GM18909 (cell line): ENCODE measurements at regions not wholly inside any gene's neighbourhood (a gene's known extent, or its start where the extent isn't known, plus 50 kb on each side); places are given as distances from the start of the nearest gene placed in this dataset.
"Not testable (repeated sequence)": the region's sequence is repeated elsewhere in the genome, so short reads cannot be mapped to it uniquely, and the experiment has no call there.

Experiments used
- ATAC-seq: cut with Tn5 transposase; IDR thresholded peaks from one replicate; pipeline ENCODE4 v1.9.1; 2021; ENCODE audit warnings: mild to moderate bottlenecking; ENCODE audit not compliant: unreplicated experiment, poor library complexity

- no peak for ATAC-seq
These were observed 95.8 kb upstream of the TBCA start for GRCh38 chr5:77871946-77872345.

GRCh38 chr5:77871016-77871415 is 94.9 kb upstream of the TBCA start:
- no peak for ATAC-seq

GRCh38 chr5:77869116-77869798 is 93.1 kb upstream of the TBCA start:
- no peak for ATAC-seq

GRCh38 chr5:77867914-77868313 is 91.8 kb upstream of the TBCA start:
- ATAC-seq, result no peak

- ATAC-seq, result no peak
These were observed 91.1 kb upstream of the TBCA start for GRCh38 chr5:77867194-77867691.

GRCh38 chr5:77866198-77866597 is 90.1 kb upstream of the TBCA start:
- ATAC-seq, result no peak

GRCh38 chr5:77864997-77865396 is 88.9 kb upstream of the TBCA start:
- no peak for ATAC-seq

GRCh38 chr5:77863181-77863580 is 87.0 kb upstream of the TBCA start:
- no peak for ATAC-seq

- ATAC-seq, result no peak
These were observed 85.4 kb upstream of the TBCA start for GRCh38 chr5:77861576-77861975.

GRCh38 chr5:77859306-77859705 is 83.2 kb upstream of the TBCA start:
- ATAC-seq, result no peak

GRCh38 chr5:77858678-77859077 is 82.5 kb upstream of the TBCA start:
- ATAC-seq, result not testable (repeated sequence)

GRCh38 chr5:77855369-77855768 is 79.2 kb upstream of the TBCA start:
- ATAC-seq, result no peak

- ATAC-seq, result no peak
These were observed 77.3 kb upstream of the TBCA start for GRCh38 chr5:77853353-77853907.

- ATAC-seq, result peak; percentile 71
These were observed 76.6 kb upstream of the TBCA start for GRCh38 chr5:77852514-77853352.

GRCh38 chr5:77852068-77852513 is 76.0 kb upstream of the TBCA start:
- ATAC-seq, result no peak

- no peak for ATAC-seq
These were observed 75.3 kb upstream of the TBCA start for GRCh38 chr5:77851176-77852067.

- ATAC-seq, result no peak
These were observed 74.5 kb upstream of the TBCA start for GRCh38 chr5:77850536-77851175.

GRCh38 chr5:77849308-77849900 is 73.3 kb upstream of the TBCA start:
- no peak for ATAC-seq

GRCh38 chr5:77847814-77848290 is 71.7 kb upstream of the TBCA start:
- no peak for ATAC-seq
